ENCODE measurements at regions not wholly inside any gene's neighbourhood (a gene's known extent, or its start where the extent isn't known, plus 50 kb on each side); places are given as distances from the start of the nearest gene placed in this dataset.

DNA sequence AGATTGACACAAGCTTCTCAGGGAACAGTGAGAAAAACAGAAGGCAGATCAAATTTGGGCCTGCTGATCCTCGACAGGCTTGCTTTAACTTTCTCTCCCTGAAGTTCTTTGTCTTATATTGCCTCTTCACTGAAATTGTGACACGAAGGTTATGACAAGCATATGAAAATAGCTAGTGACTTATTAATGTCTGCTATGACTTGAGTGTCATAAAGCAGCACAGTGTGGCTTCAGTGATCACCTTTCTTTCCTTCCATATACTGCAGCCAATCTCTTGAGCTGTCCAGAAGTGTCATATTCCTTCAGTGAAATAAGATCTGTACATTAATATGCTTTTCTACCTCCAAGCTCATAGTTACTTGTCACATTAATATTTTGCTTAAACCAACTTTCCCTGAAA is 870.2 kb downstream of the C4orf33 start:
- ChIA-PET POLR2A (no interaction called here), CTCF (ENCODE audit: low intra/inter-chr PET ratio) (no interaction called here)
- WGBS (ENCODE audit: insufficient coverage, low coverage, missing lambda C conversion rate) = 0% methylated on average over 2 of the region's 2 CpGs
- Histone ChIP-seq H3K9me3 (replicated peaks; ENCODE audit: control insufficient read depth, insufficient read depth, low read depth, low read length) (no peaks in the 10 kb centered on the region), H3K79me2 (ENCODE audit: control insufficient read depth, insufficient read depth, low read length) (no peaks in the 10 kb centered on the region), H3K4me3 (no peak overlapping the region), H3K36me3 (ENCODE audit: control insufficient read depth, insufficient read depth, low read length) (no peaks in the 10 kb centered on the region), H3K9me1 (ENCODE audit: control insufficient read depth, insufficient read depth, low read length) (no peaks in the 10 kb centered on the region), H3K27ac (ENCODE audit: extremely low read depth, low read depth, low read length) (no peak overlapping the region), H3K27me3 (ENCODE audit: control insufficient read depth in 2 of 2, insufficient read depth in 2 of 2, low read length in 2 of 2) (no peaks in the 10 kb centered on the region), H4K20me1 (replicated peaks; ENCODE audit: control insufficient read depth, insufficient read depth, low read length) (no peaks in the 10 kb centered on the region), H3K4me2 (ENCODE audit: insufficient read depth, low read length) (no peak overlapping the region), H2AFZ (ENCODE audit: low read depth, low read length) (no peak overlapping the region), H3K9ac (ENCODE audit: insufficient read depth in 1 of 2, low read depth in 2 of 2, low read length in 2 of 2) (no peak overlapping the region), H3K4me1 (replicated peaks in 1 of 2; ENCODE audit: control insufficient read depth in 2 of 2, insufficient read depth in 2 of 2, low read length in 2 of 2) (no peaks in the 10 kb centered on the region)
- intact Hi-C loops (cut with micrococcal nuclease) = no loop called here
- FAIRE-seq (no peak), ATAC-seq (no peak), DNase-seq (ENCODE audit: extremely low read depth in 1 of 4, low spot score in 3 of 4) (no peak)
- no peak for TF ChIP-seq ZNF445 (CRISPR knock-in tag; IDR thresholded peaks at IDR 0.05; ENCODE audit: low read depth)
- no peak for TF ChIP-seq MYBL2 (IDR thresholded peaks at IDR 0.05; ENCODE audit: low read depth)
- TF ChIP-seq MYBL2 (CRISPR knock-in tag; IDR thresholded peaks at IDR 0.05; ENCODE audit: borderline replicate concordance) = no peak
- TF ChIP-seq, protein P1, sequence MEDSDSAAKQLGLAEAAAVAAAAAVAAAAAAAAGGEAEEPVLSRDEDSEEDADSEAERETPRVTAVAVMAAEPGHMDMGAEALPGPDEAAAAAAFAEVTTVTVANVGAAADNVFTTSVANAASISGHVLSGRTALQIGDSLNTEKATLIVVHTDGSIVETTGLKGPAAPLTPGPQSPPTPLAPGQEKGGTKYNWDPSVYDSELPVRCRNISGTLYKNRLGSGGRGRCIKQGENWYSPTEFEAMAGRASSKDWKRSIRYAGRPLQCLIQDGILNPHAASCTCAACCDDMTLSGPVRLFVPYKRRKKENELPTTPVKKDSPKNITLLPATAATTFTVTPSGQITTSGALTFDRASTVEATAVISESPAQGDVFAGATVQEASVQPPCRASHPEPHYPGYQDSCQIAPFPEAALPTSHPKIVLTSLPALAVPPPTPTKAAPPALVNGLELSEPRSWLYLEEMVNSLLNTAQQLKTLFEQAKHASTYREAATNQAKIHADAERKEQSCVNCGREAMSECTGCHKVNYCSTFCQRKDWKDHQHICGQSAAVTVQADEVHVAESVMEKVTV (CRISPR knock-in tag; IDR thresholded peaks at IDR 0.05) = no peak
- no peak for TF ChIP-seq ZZZ3 (IDR thresholded peaks at IDR 0.05)
- no peak for TF ChIP-seq TEAD2 (tag; IDR thresholded peaks at IDR 0.05)
- TF ChIP-seq ZNF766 (CRISPR knock-in tag; conservative IDR thresholded peaks at IDR 0.05) = no peak
- TF ChIP-seq THAP12 (CRISPR knock-in tag; IDR thresholded peaks at IDR 0.05) = no peak
- no peak for TF ChIP-seq ZFP91 (CRISPR knock-in tag; IDR thresholded peaks at IDR 0.05)
- no TSS peak for BruUV-seq (replicated peaks)
- in situ Hi-C loops (cut with MboI) = no loop called here
